Glomerular visceral epithelial cell (primary cell): ENCODE measurements at regions not wholly inside any gene's neighbourhood (a gene's known extent, or its start where the extent isn't known, plus 50 kb on each side); places are given as distances from the start of the nearest gene placed in this dataset.

Source experiments
- DNase-seq: peaks from one replicate; pipeline ENCODE4 v3.0.0-alpha.2; 2016; ENCODE audit errors: extremely low spot score

DNA sequence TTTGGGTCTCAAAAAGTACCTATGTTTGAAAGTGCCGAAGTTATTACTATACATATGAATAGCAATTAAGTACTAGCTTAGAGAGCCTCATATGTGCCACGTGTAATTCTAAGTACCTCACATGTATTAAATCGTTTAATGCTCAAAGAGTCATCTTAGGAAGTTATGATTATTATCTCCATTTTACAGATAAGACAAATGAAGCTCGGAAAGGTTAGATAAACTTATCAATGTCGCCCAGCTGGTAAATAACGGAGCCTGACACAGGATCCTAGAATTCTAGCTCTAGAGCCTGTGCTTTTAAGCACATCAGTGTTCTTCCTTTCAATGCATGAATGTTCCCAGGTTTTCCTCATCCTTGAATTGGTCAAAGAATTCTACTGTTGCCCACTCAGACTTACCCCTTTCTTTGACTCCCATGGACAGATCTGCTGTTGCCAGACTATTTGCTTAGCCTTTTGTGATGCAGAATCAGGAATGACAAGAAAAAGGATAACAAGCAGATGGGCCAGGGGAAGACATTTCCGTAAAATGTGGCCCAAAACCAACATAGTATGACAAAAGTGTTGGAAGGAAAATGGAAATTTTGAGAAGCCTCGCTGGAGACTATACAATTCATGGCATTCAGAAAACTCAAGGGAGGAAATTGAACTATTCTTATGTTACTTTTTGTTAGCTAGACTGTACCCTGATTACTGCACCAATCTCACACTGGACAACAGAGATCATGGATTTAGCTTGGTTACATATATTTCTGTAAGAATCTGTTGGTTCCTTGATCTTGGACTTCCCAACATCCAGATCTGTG is 237.1 kb upstream of the CITED2 start:
- no peak for DNase-seq

DNA sequence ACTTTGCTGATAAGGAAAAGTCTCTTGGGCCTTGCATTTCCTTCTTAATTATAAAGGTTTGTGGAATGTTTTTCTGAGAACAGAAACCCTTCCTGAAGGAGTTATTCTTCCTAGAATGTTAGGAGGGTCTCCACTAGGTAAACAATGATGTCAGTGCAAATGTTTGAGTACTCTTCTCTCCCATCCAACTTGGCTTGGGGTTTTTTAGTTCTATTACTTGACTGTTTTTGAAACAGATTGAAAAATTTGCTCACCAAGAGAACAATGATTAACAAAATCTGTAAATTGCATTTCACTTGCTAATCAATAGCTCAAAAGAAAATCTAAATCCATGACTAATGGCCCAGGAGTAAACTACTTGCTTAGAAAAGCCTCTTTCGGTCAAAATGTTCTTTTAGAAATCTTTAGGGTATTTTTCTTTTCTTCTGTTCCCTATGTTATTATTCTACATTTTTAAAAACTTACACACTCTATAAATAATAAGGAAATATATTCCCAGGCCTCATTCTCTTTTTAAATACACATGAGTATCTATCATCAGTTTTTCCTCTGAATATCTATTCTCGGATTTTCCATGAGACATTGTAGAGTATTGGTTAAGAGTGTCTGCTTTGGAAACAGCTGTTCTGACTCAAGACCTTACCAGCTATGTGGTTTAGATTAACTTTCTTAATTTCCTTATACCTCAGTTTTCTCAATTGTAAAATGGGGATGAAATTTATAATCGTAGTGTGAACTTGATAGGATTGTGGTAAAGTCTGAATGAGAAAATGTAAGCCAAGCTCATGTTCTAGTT is 234.2 kb upstream of the CITED2 start:
- no peak for DNase-seq

DNA sequence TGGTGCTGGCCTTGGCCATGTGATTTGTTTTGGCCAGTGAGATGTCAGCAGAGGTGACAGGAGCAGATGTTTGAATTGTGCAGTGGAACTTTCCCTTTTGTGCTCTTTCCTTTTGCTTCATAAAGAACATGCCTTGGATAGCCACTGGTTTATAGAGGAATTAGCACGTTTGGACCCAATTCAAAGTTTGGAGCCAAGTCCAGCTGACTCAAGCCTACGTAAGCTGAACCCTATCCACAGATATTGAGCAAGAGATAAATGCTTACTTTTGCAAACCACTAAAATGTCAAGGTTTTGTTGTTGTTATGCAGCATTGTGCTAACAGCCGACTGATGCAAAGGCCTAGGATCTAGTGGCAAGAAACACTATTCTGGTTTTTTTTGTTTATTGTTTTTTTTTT is 230.9 kb upstream of the CITED2 start:
- no peak for DNase-seq

DNA sequence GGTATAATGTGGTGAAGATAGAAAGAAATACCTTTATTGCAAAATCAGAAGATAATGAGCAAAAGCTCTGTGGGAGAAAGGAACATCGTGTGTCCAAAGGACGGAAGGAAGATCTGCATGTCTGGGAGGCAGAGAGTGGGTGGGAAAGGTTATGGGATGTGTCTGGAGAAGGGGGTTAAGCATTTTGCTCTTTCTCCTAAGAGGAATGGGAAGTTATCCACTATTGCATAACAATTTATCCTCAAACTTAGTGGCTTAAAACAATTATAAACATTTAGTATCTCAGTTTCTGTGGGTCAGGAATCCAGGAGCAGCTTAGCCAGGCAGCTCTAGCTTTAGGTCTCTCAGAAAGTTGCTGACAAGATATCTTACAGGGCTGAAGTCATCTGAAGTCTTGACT is 229.1 kb upstream of the CITED2 start:
- DNase-seq: no peak

DNA sequence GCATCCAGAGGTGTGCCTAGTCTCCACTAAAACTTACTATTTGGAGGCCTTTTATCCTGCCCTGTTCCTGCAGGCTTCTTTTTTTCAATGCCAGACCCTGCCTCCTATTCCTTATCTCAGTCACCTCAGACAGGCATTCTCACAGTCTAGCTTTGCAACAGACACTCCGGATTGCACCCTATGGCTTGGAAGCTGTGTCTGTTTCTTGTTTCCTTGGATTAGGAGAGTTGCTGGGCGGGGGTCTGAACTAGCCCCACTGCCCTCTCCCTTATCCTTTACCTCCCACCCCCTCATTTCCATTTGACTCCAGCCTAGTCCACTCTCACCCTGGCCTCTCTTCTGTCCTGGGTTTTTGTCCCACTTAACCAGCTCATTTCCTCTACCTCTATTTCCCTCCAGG is 228.1 kb upstream of the CITED2 start:
- no peak for DNase-seq

DNA sequence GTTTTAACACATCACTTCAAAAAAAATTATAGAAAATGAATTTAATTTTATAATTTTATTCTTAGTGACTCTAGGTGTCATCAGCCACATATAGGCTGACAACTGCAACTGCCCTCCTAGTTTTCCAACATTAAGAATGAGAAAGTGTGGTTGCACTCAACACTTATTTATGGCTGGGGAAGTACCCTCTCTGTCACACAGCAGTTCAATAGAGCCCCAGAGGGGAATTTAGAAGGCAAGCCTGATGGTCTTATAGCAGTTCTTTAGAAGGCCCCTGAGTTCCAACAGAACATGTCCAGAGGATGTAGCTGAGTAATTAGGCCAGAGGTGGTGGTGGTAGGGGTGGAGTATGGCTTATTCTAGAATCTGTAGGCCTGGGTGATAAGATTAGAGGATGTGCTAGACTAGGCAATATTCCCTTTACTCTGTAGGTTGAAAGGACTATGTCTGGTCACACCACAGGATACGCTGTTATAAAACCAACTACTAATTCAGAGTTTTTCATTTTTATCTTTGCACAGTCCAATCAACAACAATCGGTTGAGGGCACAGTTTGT is 226.5 kb upstream of the CITED2 start:
- no peak for DNase-seq

DNA sequence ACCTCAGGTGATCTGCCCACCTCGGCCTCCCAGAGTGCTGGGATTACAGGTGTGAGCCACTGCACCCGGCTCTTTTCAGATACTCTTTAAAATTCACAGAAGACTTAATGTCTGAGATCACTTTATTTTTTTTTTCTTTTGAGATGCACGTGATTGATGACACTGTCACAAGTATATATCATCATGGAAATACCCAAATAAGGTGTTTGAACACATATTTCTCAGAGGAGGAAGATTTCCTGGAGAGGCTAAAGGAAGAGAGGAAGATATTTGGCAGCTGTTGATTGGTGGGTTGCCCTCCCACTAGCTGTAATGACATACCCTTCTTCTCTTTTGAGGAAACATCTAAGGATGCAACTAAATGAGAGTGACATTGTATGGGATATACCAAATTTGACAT is 225.9 kb upstream of the CITED2 start:
- DNase-seq: no peak

DNA sequence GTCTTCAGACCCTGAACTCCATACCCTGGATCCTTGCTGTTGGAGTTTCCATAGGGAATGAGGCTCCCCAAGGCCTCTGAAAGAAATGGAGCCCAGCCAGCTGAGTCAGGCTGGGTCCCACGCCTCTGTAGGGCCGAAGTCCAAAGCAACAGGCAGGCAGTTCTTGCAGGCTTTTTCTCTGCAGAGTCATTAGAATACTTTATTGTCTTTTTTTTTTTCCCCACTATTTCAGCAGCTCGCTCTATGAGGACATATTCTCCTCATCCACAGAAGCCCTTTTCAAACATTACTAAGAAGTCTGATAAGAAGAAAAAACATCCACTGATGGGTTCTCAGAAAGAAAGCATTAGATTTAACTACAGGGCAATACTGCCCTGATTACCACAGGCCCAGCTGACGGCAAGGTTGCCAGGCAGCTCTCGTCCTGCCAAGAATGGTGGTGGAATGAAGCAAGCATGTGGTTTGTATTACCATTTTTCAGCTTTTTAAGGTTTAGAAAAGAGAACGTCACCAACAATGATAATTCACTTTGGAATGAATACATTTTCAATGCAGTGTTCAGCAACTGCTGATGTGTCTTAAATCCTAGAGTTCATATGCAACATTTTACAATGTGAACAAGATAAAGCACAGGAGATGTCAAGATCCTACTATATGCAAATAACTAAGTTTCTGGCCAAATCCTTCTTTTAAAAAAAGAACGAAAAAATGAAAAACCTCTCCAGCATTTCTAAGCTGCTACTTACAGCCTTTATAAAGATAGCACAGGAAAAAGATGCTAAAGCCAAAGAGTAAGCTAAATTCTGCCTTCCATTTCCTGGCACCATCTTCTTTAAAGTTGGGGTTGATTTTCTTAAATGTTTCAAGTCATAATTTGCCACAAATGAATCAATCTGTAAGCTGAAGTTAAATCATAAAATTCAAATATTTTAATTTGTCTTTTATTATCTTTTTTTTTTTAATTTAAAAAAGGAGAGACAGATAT is 223.6 kb upstream of the CITED2 start:
- peak; percentile 81 for DNase-seq

DNA sequence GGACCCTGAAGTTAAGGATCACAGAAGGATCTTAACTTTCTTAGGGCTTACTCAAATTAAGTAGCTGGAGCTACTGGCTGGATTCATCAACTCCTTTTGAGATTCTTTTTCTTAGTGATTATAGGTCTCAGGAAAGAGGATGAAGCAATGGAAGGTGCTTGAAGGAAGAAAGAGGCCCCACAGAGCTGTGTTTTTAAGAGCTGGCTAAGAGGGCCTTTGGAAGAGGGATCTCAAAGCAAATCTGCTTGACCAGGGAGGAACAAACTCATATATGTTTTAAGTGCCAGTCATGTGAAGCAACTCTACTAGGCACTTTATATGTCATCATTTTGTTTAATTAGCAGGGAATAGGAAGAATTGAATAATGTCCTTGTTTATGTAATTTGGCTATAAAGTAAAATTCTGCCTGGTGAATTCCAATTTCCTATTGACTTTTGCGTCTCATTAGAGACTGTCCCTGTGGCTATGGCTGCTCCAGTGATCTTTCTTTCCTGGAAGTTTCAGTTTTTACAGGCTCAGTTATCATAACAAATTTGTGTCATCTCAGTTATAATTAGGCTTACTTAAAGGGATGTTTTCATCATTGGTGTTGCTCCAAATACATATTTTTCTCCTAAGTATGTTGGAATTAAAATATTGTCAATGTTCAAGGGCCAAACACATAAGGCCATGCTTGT is 222.8 kb upstream of the CITED2 start:
- DNase-seq: no peak

DNA sequence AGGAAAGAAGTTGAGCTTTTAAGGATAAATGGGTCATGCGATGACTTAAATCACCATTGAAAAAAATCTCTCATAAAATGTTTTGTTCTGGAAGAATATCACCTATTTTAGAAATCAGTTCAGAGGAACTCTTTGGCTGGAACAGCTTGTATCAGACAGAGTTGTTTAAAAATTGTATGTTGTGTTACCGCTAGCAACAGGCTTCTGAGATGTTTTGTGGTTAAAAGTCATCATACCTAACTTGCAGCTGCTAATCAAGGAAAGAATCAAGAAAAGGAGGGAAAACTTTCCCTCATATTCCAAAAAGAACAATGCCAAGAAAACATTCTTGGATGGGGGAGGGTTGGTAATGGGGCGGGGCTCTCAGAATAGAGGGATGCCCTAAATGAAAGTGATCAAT is 220.7 kb upstream of the CITED2 start:
- peak; percentile 75 for DNase-seq

DNA sequence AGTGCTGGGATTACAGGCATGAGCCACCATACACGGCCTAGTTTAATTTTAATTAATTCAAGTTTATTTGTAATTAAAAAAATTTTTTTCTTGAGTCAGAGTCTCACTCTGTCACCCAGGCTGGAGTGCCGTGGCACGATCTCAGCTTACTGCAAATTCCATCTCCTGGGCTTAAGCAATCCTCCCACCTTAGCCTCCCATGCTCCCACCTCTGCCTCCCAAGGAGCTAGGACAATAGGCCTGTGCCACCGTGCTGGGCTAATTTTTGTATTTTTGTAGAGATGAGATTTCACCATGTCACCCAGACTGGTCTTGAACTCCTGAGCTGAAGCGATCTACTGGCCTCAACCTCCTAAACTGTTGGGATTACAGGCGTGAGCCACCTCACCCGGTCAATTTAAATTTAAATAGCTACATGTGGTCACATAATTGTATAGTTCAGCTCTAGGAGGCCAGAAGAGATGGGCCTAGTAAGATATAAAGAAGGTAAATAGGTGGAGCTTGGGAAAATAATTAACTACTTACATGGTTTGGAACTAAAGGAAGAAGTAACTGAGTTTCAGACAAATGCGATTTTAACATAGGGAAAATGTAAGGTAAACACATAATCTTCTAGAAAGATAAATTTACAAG is 220.0 kb upstream of the CITED2 start:
- DNase-seq: no peak

DNA sequence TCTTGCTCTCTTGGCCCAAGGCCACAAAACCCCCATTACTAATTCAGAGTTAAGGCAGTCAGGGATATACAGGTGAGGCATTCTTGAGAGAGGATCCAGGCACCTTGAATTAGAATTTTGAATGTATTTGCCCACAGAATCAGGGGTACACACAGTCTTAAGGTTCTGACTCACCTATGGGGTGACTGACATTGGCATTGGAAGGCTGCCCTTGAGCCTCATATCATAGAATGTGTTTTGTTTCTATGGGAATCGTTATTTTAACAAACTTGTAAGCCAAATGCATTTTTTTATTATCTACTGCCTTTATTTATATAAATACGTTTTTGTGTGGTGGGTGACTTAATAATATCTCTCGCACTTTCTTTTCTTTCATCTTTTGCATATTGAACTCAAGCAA is 218.6 kb upstream of the CITED2 start:
- no peak for DNase-seq

DNA sequence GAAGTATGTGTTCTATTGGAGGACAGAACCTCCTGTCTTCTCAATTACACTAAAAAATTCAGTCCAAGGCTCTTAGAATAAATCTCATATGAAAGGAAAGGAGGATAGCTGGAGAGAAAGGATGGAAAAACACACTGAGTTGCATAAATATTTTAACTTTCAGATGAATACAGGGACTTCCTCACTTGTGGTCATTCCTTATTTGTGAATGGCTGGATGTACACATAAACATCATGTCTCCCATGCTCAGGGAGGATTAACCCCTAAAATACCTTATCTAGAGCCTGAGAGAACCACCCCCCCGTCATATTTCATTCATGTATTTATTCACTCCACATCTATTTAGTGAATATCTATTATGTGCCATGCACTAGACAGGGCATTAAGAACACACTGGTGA is 217.6 kb upstream of the CITED2 start:
- no peak for DNase-seq

DNA sequence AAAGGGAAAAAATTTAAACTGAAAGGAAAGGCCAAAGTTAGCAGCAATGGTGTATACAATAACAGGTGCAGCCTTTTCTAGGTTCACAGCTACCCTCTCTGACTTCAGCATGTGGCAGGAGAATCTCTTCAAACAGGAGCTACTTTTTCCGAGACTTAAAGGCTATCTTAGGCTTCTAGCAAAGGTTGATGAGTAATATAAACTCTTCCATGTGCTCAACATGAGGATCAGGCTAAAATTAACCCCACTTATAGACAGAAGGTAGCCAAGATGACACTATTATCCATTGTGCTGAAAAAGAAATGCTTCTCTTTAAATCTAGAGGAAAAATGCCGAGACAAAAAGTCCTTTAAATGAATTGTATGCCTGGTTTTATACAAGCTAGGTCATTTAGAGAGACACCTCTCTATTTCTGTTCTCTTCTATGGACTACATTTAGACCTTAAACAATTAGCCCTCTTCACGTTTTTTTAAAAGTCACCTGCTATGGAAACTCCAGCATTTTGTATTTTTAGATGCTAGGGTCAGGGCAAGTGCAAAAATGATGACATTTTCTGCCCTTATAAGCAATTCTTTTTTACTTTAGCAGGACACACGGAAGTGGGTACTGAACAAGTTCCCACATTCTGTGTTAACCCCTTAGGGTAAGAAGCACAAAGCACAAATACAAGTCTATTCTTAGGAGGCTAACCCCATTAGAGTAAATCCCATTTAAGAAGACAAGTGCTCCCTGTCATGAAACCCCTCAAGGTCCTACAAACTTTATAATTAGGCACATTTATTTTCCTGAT is 216.8 kb upstream of the CITED2 start:
- no peak for DNase-seq

DNA sequence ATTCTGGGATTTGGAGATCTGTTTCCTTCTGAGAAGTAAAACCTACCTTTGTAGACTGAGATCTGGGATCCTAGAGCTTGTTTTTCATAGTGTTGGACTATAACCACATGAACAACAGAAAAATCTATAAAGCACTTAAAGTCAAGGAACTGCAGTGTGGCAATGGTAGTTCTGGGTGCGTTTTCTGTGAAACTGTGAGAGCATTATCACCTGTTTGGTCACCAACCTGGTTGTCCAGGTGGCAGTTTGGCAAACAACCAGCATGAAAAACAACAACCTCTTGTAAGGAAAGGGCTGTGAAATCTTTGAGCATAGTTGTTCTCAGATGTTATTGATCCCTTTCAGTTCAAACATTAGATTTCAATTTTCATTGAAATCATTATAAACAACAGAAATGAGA is 215.8 kb upstream of the CITED2 start:
- DNase-seq: no peak

DNA sequence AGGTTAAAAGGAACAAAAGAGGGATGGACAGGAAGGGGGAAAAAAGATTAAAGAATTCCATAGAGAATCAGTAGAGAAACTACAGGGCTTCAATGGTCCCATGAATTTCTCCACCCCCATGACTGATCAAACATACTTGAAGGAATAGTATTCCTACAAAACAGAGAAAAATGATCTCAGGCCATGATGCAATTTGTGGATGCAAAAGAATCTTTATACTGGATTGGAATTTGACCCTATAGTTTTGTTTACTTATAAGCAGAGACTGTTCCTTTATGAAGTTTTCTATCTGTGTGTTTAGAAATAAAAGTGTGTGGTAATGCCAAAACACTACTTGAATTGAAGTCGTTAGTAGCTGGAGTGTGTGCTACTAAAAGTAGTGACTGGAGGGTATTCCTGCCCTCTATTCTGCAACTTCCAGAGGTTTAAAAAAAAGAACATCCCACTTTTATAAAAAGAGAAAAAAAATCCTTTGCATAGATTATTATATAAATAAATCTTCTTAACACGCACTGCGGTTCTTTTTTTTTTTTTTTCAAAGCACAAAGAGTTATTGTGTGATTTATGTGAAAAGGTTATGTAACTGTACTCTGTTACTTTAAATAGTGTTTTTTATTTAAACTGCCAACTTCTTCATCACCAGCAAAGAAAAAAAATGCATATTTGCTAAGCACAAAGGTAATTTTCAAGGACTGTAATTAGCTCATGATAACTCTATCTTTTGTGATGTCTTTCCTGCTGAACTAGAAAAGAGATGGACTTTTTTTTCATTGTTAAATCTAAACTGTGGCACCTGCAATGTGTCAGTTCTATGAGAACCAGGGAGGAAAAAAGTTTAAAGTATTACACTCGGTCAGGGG is 214.5 kb upstream of the CITED2 start:
- no peak for DNase-seq

DNA sequence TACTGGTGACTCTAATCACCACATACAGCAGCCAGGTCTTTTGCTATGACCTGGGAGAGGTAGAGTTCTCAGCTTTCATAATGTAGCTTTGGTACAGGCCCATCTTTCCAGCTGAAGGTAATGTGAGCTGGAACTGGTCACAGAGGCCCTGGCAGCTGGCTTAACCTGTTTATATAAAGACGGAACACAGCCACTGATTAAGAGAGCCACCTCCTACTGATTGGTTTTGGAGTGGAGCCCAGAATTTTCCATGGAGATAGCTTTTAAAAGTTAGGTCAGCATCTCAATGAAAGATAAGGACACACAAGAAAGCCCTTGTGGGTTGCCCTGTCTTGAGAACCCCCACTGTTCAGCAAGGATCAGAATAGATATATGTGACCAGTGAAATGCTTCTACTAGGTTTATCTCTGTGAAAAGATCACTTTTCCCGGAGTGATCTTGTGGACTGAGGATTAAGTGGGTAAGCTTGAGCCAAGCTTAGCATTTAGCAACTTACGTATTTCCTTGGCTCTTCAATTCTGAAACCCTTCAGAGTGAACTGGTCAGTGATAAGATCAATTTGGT is 213.7 kb upstream of the CITED2 start:
- peak; percentile 77 for DNase-seq

DNA sequence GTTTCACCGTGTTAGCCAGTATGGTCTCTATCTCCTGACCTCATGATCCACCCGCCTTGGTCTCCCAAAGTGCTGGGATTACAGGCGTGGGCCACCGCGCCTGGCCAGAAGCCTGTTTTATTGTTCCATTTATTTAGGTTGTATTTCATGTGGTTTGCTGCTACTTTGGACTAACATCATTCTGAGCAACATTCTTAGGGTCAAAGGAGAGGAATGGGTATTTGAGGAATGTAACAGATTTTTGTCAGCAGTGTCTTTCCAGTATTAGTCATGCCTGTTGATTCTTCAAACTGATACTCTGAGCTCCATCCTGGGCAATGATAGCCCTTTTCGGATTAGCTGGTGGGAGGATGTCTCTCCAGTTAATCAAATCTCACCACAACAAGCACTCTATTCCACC is 213.0 kb upstream of the CITED2 start:
- DNase-seq: peak; percentile 91

DNA sequence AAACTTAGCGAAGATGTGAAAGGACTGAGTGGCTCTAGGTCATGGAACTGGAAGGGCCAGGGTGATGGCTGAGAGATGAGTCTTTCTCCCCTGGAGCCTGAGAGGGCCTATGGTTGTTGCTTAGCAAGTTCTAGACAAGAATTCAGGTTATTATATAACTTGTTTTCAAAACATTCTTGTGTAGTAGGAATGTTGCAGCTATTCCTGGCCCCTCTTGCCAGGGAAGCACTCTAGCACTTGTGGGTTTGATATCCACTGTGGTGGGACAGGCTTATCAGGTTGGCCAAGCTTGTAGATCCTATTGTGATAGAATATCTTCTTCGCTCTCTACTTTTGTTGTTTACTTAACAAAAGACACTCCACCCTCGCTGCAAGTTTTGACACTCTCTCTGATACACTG is 211.8 kb upstream of the CITED2 start:
- no peak for DNase-seq
